ENCODE measurements at regions not wholly inside any gene's neighbourhood (a gene's known extent, or its start where the extent isn't known, plus 50 kb on each side); places are given as distances from the start of the nearest gene placed in this dataset.

DNA sequence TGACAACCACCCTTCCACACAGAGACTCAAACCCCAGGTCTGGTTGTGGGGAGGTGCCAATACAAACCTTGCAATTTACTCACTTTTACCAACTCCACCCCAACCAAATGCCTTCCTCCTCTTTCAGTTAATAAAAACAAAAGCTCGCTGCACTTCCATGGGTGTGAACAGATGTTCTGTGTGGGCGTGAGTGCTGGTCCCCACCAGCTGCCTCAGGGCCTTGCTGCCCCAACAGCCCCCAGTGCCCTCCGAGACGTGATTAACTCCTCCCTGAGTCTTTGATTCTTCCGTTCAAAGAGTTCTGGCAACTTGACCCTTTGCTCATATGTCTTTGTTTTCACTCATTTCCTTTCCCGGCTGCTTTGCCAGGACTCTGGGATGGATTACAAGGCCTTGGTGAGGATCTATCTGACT, 258.9 kb upstream of the CXCR4 start:
- TF ChIP-seq CTCF (tag by site-specific recombination; IDR thresholded peaks at IDR 0.05) (no peak), ZNF449 (tag by site-specific recombination; IDR thresholded peaks at IDR 0.05) (no peak), ZNF398 (tag by site-specific recombination; IDR thresholded peaks at IDR 0.05) (no peak), ZNF18 (tag by site-specific recombination; IDR thresholded peaks at IDR 0.05) (no peak), ZNF792 (tag by site-specific recombination; IDR thresholded peaks at IDR 0.05) (no peak), SALL2 (tag by site-specific recombination; IDR thresholded peaks at IDR 0.05; ENCODE audit: borderline replicate concordance) (no peak)
